HCEC 1CT (cell line): ENCODE measurements at regions not wholly inside any gene's neighbourhood (a gene's known extent, or its start where the extent isn't known, plus 50 kb on each side); places are given as distances from the start of the nearest gene placed in this dataset.

Experiments
- DNase-seq: peaks from one replicate; pipeline ENCODE4 v3.0.0-alpha.2; 2017

- no peak for DNase-seq
Observed at GRCh38 chr1:69400128-69400527, 167.6 kb upstream of the LRRC7 start.

DNA sequence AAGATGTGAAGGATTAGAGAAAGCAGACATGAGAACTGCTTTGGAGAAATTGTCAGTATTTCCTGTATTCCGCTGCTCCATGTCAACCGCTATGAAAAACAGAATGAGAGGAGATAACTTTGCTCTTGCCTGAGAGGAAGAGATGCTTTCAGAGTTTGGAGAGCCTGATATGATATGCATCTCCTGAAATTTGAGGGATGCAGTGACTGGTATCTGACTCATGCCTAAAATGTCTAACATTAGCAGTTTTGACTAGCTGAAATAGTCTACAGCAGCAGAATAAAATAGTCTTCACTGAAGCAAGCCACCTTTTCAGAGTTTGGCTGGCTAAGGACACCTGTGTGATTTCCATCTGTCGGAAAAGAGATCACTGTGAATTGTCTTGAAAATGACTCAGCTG is 165.8 kb upstream of the LRRC7 start:
- DNase-seq = no peak

GRCh38 chr1:69403756-69404320 is 163.9 kb upstream of the LRRC7 start:
- no peak for DNase-seq

- DNase-seq = no peak
Observed at GRCh38 chr1:69404486-69404885, 163.2 kb upstream of the LRRC7 start.

DNA sequence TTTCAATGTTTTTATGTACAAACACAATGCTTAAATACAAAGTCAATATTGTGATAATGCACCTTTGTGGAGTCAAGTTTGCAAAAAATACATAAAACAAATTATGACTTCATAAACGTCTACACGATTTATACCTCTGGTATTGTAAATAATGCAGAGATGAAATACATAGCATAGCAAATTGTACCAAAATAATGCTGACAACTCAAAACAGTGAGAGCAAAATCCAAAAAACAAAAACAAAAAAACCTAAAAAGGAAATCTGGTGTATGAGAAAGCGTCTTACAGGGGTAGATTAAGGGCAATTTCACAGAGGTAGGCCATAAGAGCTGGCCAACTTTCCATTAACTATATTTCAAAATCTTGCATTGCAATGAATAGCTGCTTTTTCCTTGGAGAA is 161.5 kb upstream of the LRRC7 start:
- no peak for DNase-seq

DNA sequence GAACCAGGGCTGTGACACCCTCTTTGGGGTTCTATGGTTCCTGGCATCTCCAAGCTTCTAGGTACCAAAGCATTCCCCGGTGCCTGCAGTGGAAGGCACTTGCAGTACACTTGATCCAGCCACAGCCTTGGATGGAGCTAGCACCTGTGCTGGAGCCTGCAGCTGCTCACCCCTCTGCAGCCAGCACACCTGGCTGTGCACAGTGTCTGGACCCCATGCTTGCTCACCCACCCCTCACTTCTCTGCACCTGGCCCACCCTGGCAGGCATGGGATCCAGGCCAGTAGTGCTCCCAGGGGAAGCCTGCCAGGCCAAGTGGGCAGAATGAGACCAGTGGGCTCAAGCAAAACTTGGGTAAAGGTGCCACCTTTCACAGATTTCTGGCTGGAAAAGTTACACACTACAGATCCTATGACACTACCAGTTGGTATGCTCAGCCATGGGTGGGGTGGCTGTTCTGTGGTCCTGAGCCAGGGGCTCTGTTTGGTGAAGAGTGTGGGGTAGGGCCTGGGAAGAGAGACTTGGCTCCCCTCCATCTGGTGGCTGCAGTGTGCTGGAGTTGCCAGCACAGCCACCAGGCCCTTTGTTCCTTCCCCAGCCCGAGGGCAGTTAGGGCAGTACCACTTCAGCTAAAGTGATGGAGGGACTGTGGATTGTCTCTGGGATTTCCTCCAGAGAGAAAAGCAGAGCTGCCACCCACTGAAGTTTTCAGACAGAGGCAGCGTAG is 157.8 kb upstream of the LRRC7 start:
- no peak for DNase-seq

- DNase-seq = no peak
Observed at GRCh38 chr1:69410457-69410850, 157.3 kb upstream of the LRRC7 start.

GRCh38 chr1:69410893-69411292 is 156.8 kb upstream of the LRRC7 start:
- DNase-seq = no peak

DNA sequence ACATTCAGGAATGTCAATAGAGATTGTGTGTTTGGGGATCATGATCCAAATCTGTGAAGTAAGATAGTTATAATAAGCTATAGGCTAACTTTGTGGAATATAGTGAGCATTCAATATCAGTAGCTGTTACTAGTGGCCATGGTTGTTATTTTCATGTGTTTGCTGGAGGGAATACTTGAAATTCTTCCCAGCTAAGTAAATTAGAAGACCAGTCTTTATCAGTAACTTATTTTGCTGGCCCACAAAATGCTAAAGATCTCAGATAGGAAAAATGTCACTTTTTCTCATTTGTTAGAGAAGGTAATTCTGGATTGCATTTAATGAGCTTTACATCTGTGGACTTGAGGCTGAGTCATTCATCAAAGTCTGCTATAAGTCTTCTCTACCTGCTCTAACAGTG is 156.1 kb upstream of the LRRC7 start:
- DNase-seq = no peak

DNA sequence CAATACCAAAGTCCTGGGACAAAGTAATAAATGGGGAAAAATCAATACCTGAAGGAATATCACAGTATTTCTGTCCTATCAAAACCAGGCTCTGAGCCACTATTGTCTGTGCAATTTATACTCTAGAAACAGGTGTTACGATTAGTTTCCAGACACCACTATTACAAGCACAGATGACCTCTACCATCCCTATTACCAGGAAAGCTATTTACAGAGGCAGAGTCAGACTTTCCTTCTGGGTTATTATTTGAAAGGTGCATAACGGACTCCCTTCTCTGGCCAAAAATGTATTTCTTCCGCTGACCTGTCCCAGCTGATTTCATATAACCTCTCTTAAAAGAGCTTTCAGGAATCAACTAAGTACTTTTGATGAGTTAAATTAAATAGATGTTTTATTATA is 154.6 kb upstream of the LRRC7 start:
- no peak for DNase-seq

DNA sequence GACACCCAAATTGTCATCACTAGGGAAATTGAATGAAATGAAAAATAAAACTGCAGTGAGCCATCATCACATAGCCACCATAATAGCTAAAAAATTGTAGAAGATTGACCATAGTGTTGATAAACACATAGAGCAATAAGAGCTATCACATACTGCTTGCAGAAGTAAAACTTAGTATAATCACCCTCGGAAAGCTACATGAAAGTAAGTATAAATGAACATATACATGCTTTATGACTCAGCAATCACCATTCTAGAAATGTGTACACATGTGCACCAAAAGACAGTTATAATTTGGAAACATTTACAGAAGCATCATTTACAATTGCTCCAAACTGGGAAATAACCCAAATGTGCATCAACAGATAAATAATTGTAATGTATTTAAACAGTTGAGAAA is 153.1 kb upstream of the LRRC7 start:
- DNase-seq = no peak

GRCh38 chr1:69421286-69421685 is 146.4 kb upstream of the LRRC7 start:
- no peak for DNase-seq

GRCh38 chr1:69425871-69426270 is 141.9 kb upstream of the LRRC7 start:
- DNase-seq = no peak

- DNase-seq = no peak
Observed at GRCh38 chr1:69426401-69426800, 141.3 kb upstream of the LRRC7 start.

- no peak for DNase-seq
Observed at GRCh38 chr1:69433073-69433472, 134.6 kb upstream of the LRRC7 start.

DNA sequence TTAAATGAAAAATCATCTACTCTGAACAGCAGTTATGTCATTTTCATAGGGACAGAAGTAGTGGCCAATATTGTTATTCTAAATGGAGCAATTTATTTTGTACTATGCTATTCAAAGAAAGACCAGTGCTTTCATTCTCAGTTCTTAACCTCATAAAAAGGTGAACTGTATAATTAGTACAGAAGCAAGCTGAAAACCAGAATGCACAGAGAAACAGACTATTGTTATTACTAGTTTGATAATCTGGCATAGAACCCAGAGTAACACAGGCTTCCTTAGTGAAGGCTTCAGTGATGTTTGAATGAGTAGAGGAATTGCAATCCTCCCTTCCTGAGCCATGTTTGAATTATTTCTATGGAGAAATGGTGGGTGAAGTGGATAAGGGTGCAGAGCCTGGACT is 131.6 kb upstream of the LRRC7 start:
- no peak for DNase-seq

DNA sequence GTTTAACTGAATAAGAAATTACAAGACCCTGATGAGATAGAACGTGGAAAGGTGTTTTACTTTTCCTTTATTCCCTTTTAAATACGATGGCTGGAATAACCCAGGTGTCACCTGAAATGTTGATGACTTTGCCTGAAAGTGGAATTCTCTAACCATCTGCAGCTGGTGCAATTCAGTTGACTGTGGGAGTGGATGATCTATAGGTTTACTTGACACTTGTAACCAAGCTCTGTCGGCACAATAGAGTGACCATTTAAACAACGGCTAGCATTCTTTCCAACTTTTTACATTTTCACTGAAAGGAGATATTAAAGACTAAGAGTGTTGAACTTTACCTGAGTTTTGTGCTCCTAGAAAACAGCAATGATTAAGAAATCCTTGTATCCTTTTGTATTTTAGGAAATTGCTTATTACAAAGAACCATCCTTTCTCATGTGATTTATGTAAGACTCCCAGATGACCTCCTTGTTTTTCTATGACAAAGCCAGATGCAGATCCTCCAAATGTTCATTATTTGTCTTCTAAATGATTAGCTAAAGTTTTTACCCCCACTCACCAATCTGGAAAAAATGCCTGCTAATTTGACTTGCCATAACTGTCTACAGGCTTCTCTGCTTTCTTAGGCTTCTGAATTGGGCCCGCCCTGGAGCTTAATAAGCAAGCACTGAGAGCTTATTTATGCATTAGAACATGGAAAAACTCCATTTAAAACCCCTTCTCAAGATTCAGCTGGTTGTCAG is 129.5 kb upstream of the LRRC7 start:
- DNase-seq = no peak

DNA sequence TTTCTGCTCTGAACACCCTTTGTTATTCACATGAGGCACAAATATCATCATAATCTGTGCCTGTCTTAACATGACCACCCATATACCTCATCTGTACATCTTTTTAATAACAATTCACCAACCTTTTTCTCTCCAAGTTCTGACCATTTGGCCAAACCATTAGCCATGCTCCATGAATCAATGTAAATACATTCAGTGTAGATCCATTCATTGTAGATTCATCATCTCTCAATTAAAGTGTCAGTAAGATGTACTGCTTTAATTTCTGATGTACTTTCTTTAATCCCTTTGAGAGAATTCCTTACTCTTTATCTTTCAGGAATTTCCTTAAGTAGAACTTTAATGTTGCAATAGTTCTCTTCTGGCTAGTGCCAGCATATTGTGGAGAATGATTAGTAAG is 126.2 kb upstream of the LRRC7 start:
- DNase-seq = no peak

DNA sequence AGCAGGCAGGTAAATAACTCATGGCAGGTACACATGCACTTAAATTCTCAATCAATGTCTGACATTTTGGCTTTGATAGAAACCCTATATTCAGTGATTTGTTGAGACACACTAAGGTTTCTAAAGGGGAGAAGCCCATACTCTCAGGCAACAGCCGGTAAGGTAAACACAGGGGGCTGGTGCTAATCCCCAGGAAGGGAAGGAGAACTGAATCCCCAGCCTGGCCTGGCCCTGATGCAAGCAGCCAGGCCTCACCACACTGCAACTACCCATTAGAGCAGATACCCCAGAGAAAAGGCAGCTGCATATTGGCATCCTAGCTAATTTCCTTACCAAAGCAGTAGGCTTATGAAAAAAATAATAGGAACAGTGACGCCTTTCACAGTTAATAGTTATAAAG is 116.5 kb upstream of the LRRC7 start:
- no peak for DNase-seq

GRCh38 chr1:69455718-69456117 is 112.0 kb upstream of the LRRC7 start:
- no peak for DNase-seq

DNA sequence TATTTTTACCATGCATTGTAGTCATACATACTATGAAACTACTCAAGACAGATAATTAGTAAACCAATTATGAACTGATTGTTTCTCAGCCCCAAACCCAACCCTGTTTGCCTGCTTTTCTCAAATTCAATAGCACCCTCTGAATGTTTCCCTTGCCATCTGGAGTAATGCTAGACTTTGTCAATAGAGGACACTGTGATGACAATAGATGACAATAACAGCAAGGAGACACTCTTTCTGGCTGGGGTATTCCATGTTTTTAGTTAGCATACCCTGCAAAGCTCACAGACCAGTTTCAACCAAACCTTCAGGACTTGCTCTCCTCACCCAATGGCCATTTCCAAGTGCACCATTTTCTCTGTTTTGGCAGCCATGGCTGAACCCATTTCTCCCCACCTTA is 108.5 kb upstream of the LRRC7 start:
- no peak for DNase-seq

- no peak for DNase-seq
Observed at GRCh38 chr1:69475021-69475420, 92.7 kb upstream of the LRRC7 start.

DNA sequence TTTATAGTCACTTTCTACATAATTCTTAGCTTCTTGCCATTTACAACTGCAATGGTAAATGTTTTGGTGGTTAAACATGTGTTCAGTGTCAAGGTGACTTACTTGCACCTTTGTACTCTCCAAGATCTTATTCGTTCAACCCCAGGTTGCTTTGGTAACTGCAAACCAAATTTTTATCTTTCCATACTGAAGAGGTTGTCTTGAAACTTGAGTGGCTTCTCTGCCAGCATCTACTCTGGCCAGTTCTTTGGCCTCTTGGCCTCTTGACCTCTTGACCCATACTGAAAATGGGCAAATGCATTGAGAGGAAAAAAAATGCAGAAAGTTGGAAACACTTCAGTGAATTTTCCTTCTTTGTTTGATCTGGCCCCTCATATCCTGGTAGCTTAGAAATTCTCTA is 88.0 kb upstream of the LRRC7 start:
- no peak for DNase-seq

DNA sequence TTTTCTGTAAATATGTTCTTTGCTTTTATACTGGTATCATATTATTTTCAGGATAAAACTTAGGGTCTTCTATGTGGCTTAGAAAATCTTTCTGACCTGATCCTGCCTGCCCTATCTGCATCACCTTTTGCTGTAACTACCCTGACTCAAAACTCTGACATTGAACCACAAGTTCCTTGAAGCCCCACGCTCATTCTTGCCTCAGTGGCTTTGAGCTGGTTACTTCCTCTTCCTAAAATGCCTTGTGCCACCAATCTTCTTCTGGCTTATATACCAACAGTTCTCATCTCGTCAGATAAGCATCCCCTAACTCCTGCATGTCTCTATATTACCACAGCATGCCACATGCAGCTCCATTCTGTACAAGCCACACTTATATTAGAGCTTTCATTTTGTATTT is 84.5 kb upstream of the LRRC7 start:
- no peak for DNase-seq

DNA sequence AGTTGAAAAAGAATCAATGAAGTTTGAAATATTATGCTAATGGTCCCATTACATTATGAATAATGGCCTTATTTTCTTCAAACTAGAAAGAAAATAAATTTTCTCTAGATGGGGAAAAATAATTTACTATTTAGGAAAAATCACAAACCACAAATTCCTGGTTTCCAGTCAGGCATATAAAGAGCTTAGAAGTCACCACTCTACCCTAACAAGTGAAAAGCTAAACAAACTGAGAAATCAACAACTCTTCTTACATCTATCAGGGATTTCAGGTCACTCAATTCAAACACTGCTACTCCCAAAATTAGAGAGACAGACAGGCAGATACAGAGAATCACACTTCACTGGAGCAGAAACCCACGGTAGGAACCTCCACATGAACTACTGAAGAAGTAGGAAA is 82.1 kb upstream of the LRRC7 start:
- no peak for DNase-seq
